GM23338 (cell line): ENCODE measurements at regions not wholly inside any gene's neighbourhood (a gene's known extent, or its start where the extent isn't known, plus 50 kb on each side); places are given as distances from the start of the nearest gene placed in this dataset.
"Not testable (repeated sequence)": the region's sequence is repeated elsewhere in the genome, so short reads cannot be mapped to it uniquely, and the experiment has no call there.

Source experiments
- ATAC-seq: fragments of 200-7000 bp; cut with Tn5 transposase; 3 replicates; pipeline ENCODE4 v1.9.1; 2020
- DNase-seq: peaks from one replicate; pipeline ENCODE4 v3.0.0-alpha.2; 2015; ENCODE audit warnings: low spot score
- H2AFZ ChIP-seq: fragments of 200-600 bp; sonication (generic); 2 replicates; pipeline ENCODE4 v1.8.0; 2016; ENCODE audit warnings: antibody characterized with exemption, mild to moderate bottlenecking, moderate library complexity
- H3F3A ChIP-seq: fragments of 200-600 bp; sonication (generic); replicated peaks from 2 replicates; pipeline ENCODE4 v1.8.0; 2017; ENCODE audit warnings: antibody characterized with exemption, mixed run types, low read depth
- H3K27ac ChIP-seq: fragments of 200-600 bp; sonication (generic); 2 replicates; pipeline ENCODE4 v1.6.1; 2016; ENCODE audit warnings: low read depth
- H3K27me3 ChIP-seq: fragments of 200-600 bp; sonication (generic); 2 replicates; pipeline ENCODE4 v1.8.0; 2016; ENCODE audit warnings: mild to moderate bottlenecking, mixed run types, moderate library complexity; ENCODE audit not compliant: insufficient read depth
- H3K36me3 ChIP-seq: fragments of 200-600 bp; sonication (generic); 2 replicates; pipeline ENCODE4 v1.8.0; 2016; ENCODE audit warnings: mild to moderate bottlenecking; ENCODE audit not compliant: insufficient read depth
- H3K4me1 ChIP-seq: fragments of 200-600 bp; sonication (generic); 2 replicates; pipeline ENCODE4 v1.8.0; 2016; ENCODE audit warnings: mild to moderate bottlenecking, moderate library complexity; ENCODE audit not compliant: insufficient read depth
- H3K4me2 ChIP-seq: fragments of 200-600 bp; sonication (generic); 2 replicates; pipeline ENCODE4 v1.7.1; 2017; ENCODE audit warnings: mixed run types
- H3K4me3 ChIP-seq: fragments of 200-600 bp; sonication (generic); 2 replicates; pipeline ENCODE4 v1.6.1; 2016; ENCODE audit warnings: mixed run types
- H3K79me2 ChIP-seq: fragments of 200-600 bp; sonication (generic); replicated peaks from 2 replicates; pipeline ENCODE4 v1.8.0; 2017; ENCODE audit warnings: mild to moderate bottlenecking; ENCODE audit not compliant: insufficient read depth
- H3K9me2 ChIP-seq: fragments of 200-600 bp; sonication (generic); 2 replicates; pipeline ENCODE4 v1.8.0; 2017; ENCODE audit not compliant: insufficient read depth
- H4K20me1 ChIP-seq: fragments of 200-600 bp; sonication (generic); replicated peaks from 2 replicates; pipeline ENCODE4 v1.8.0; 2017; ENCODE audit warnings: mild to moderate bottlenecking; ENCODE audit not compliant: insufficient read depth
- H3K27ac Mint-ChIP-seq: 2 replicates; pipeline ENCODE4 v1.8.0; 2020; ENCODE audit warnings: inconsistent platforms, mild to moderate bottlenecking, moderate library complexity, mixed read lengths
- H3K27me3 Mint-ChIP-seq: 3 replicates; pipeline ENCODE4 v1.8.0; 2022; ENCODE audit warnings: low read depth, mild to moderate bottlenecking, moderate library complexity, mixed read lengths, inconsistent platforms; ENCODE audit not compliant: insufficient read depth, poor library complexity
- H3K36me3 Mint-ChIP-seq: 3 replicates; pipeline ENCODE4 v1.8.0; 2021; ENCODE audit warnings: low read depth, mild to moderate bottlenecking, inconsistent platforms, moderate library complexity, mixed read lengths
- H3K4me1 Mint-ChIP-seq: 3 replicates; pipeline ENCODE4 v1.8.0; 2020; ENCODE audit warnings: mild to moderate bottlenecking, inconsistent platforms, mixed read lengths
- H3K4me3 Mint-ChIP-seq: 3 replicates; pipeline ENCODE4 v1.8.0; 2021; ENCODE audit warnings: moderate library complexity, mild to moderate bottlenecking, inconsistent platforms, mixed read lengths
- H3K9me3 Mint-ChIP-seq: 3 replicates; pipeline ENCODE4 v1.8.0; 2020; ENCODE audit warnings: moderate library complexity, mild to moderate bottlenecking, inconsistent platforms, mixed read lengths
- CTCF ChIP-seq, 2 experiments: fragments of 200-600 bp in 1 of 2; sonication (generic) in 1 of 2; conservative IDR thresholded peaks; 2 replicates each; pipeline versions ENCODE4 v1.5.1 to v1.6.1; 2016 to 2017; ENCODE audit warnings: antibody characterized with exemption in 2 of 2, low read depth in 2 of 2, mild to moderate bottlenecking in 2 of 2, moderate library complexity in 1 of 2
- EZH2 ChIP-seq: fragments of 200-600 bp; sonication (generic); IDR thresholded peaks from one replicate; pipeline ENCODE4 v1.8.0; 2017; ENCODE audit warnings: antibody characterized with exemption, mild to moderate bottlenecking, low read depth; ENCODE audit not compliant: unreplicated experiment
- EZH2phosphoT487 ChIP-seq: fragments of 200-600 bp; sonication (generic); IDR thresholded peaks from one replicate; pipeline ENCODE4 v1.8.1; 2018; ENCODE audit warnings: antibody characterized with exemption; ENCODE audit not compliant: unreplicated experiment
- JUNB ChIP-seq: IDR thresholded peaks from one replicate; pipeline ENCODE4 v1.6.1; 2016; ENCODE audit warnings: antibody characterized with exemption; ENCODE audit not compliant: unreplicated experiment
- NANOG ChIP-seq: IDR thresholded peaks from 2 replicates; pipeline ENCODE4 v1.6.1; 2016; ENCODE audit warnings: antibody characterized with exemption, borderline replicate concordance
- POLR2AphosphoS5 ChIP-seq: IDR thresholded peaks from 2 replicates; pipeline ENCODE4 v1.6.1; 2016; ENCODE audit warnings: antibody characterized with exemption, low read depth
- REST ChIP-seq: IDR thresholded peaks from one replicate; pipeline ENCODE4 v1.6.1; 2018; ENCODE audit warnings: antibody characterized with exemption; ENCODE audit not compliant: unreplicated experiment
- STAT1 ChIP-seq: IDR thresholded peaks from one replicate; pipeline ENCODE4 v1.6.1; 2016; ENCODE audit warnings: antibody characterized with exemption; ENCODE audit not compliant: unreplicated experiment
- ZNF114 ChIP-seq: fragments of 250-450 bp; sonication (Bioruptor Pico); IDR thresholded peaks from 2 replicates; pipeline ENCODE4 v1.5.0; 2020; ENCODE audit warnings: mild to moderate bottlenecking, moderate library complexity
- ZNF331 ChIP-seq: fragments of 250-450 bp; sonication (Bioruptor Pico); IDR thresholded peaks from 2 replicates; pipeline ENCODE4 v1.5.0; 2020; ENCODE audit warnings: low read depth, mild to moderate bottlenecking, moderate library complexity
- TF ChIP-seq, protein P1 (sequence below): fragments of 250-450 bp; sonication (Bioruptor Pico); IDR thresholded peaks from 2 replicates; pipeline ENCODE4 v1.5.0; 2020; ENCODE audit warnings: mild to moderate bottlenecking, moderate library complexity

- H3K4me3 ChIP-seq, H3K27me3 ChIP-seq, H3K36me3 ChIP-seq, H3K36me3 Mint-ChIP-seq, H4K20me1 ChIP-seq, H3K4me1 ChIP-seq, H3K27ac Mint-ChIP-seq, DNase-seq, H3K79me2 ChIP-seq, H3K4me3 Mint-ChIP-seq, H3K9me3 Mint-ChIP-seq, H3K9me2 ChIP-seq, H3K4me2 ChIP-seq, H3F3A ChIP-seq, ATAC-seq, H3K4me1 Mint-ChIP-seq, H2AFZ ChIP-seq, H3K27me3 Mint-ChIP-seq, H3K27ac ChIP-seq: not testable (repeated sequence)
Measured at GRCh38 chr5:38705529-38705928, 140.3 kb upstream of the OSMR start.

DNA sequence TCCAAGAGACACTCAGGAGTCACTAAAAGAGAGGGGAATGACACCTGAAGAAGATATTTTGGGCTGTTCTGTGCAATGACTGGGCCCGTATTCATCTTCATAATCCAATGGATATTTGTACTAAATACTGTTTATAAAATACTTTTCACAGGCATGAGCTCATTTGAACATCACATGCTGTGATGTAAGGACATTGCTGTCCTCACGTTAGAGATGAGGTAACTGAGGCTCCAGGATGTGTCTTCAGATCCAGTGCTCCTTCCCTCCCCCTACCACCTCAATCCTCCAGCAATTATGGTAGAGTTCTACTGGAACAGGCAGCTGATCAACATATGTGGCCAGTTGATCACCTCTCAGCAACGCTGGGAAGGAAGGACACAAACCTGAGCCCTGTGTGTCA is 139.4 kb upstream of the OSMR start:
- H3K4me1 Mint-ChIP-seq: peaks cover 2% of the 10 kb centered on the region; the same call in 1 of the 3 replicates
- Histone ChIP-seq H3K4me1 (no peaks in the 10 kb centered on the region; the same call in 1 of the 2 replicates), H3K4me3 (no peak overlapping the region), H3K4me2 (no peak overlapping the region), H3K9me2 (no peaks in the 10 kb centered on the region), H4K20me1 (no peaks in the 10 kb centered on the region), H3K79me2 (no peaks in the 10 kb centered on the region), H2AFZ (0 out of 2 replicates have a peak overlapping the region, but pooled peaks have one; percentile 38), H3K27me3 (no peaks in the 10 kb centered on the region), H3F3A (no peaks in the 10 kb centered on the region), H3K27ac (no peak overlapping the region), H3K36me3 (no peaks in the 10 kb centered on the region)
- no peaks in the 10 kb centered on the region for H3K27me3 Mint-ChIP-seq
- H3K27ac Mint-ChIP-seq: no peak overlapping the region
- DNase-seq (no peak), ATAC-seq (no peak)
- no peaks in the 10 kb centered on the region for H3K9me3 Mint-ChIP-seq
- no peaks in the 10 kb centered on the region for H3K36me3 Mint-ChIP-seq
- no peak overlapping the region for H3K4me3 Mint-ChIP-seq
- no peak for TF ChIP-seq EZH2
- TF ChIP-seq REST: no peak
- no peak for TF ChIP-seq ZNF114
- TF ChIP-seq POLR2AphosphoS5: no peak
- TF ChIP-seq CTCF (conservative IDR thresholded peaks at IDR 0.05; ENCODE audit: low read depth in 2 of 2): no peak
- no peak for TF ChIP-seq NANOG
- no peak for TF ChIP-seq STAT1
- TF ChIP-seq, protein P1, sequence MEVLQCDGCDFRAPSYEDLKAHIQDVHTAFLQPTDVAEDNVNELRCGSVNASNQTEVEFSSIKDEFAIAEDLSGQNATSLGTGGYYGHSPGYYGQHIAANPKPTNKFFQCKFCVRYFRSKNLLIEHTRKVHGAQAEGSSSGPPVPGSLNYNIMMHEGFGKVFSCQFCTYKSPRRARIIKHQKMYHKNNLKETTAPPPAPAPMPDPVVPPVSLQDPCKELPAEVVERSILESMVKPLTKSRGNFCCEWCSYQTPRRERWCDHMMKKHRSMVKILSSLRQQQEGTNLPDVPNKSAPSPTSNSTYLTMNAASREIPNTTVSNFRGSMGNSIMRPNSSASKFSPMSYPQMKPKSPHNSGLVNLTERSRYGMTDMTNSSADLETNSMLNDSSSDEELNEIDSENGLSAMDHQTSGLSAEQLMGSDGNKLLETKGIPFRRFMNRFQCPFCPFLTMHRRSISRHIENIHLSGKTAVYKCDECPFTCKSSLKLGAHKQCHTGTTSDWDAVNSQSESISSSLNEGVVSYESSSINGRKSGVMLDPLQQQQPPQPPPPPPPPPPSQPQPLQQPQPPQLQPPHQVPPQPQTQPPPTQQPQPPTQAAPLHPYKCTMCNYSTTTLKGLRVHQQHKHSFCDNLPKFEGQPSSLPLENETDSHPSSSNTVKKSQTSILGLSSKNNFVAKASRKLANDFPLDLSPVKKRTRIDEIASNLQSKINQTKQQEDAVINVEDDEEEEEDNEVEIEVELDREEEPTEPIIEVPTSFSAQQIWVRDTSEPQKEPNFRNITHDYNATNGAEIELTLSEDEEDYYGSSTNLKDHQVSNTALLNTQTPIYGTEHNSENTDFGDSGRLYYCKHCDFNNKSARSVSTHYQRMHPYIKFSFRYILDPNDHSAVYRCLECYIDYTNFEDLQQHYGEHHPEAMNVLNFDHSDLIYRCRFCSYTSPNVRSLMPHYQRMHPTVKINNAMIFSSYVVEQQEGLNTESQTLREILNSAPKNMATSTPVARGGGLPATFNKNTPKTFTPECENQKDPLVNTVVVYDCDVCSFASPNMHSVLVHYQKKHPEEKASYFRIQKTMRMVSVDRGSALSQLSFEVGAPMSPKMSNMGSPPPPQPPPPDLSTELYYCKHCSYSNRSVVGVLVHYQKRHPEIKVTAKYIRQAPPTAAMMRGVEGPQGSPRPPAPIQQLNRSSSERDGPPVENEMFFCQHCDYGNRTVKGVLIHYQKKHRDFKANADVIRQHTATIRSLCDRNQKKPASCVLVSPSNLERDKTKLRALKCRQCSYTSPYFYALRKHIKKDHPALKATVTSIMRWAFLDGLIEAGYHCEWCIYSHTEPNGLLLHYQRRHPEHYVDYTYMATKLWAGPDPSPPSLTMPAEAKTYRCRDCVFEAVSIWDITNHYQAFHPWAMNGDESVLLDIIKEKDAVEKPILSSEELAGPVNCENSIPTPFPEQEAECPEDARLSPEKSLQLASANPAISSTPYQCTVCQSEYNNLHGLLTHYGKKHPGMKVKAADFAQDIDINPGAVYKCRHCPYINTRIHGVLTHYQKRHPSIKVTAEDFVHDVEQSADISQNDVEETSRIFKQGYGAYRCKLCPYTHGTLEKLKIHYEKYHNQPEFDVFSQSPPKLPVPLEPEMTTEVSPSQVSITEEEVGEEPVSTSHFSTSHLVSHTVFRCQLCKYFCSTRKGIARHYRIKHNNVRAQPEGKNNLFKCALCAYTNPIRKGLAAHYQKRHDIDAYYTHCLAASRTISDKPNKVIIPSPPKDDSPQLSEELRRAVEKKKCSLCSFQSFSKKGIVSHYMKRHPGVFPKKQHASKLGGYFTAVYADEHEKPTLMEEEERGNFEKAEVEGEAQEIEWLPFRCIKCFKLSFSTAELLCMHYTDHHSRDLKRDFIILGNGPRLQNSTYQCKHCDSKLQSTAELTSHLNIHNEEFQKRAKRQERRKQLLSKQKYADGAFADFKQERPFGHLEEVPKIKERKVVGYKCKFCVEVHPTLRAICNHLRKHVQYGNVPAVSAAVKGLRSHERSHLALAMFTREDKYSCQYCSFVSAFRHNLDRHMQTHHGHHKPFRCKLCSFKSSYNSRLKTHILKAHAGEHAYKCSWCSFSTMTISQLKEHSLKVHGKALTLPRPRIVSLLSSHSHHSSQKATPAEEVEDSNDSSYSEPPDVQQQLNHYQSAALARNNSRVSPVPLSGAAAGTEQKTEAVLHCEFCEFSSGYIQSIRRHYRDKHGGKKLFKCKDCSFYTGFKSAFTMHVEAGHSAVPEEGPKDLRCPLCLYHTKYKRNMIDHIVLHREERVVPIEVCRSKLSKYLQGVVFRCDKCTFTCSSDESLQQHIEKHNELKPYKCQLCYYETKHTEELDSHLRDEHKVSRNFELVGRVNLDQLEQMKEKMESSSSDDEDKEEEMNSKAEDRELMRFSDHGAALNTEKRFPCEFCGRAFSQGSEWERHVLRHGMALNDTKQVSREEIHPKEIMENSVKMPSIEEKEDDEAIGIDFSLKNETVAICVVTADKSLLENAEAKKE (CRISPR knock-in tag): no peak
- no peak for TF ChIP-seq EZH2phosphoT487
- TF ChIP-seq JUNB: no peak
- no peak for TF ChIP-seq ZNF331 (CRISPR knock-in tag)
